GM18498 (cell line): ENCODE measurements at regions not wholly inside any gene's neighbourhood (a gene's known extent, or its start where the extent isn't known, plus 50 kb on each side); places are given as distances from the start of the nearest gene placed in this dataset.
"Not testable (repeated sequence)": the region's sequence is repeated elsewhere in the genome, so short reads cannot be mapped to it uniquely, and the experiment has no call there.

Experiments used
- ATAC-seq: cut with Tn5 transposase; IDR thresholded peaks from one replicate; pipeline ENCODE4 v1.9.1; 2021; ENCODE audit warnings: mild to moderate bottlenecking, moderate library complexity; ENCODE audit not compliant: unreplicated experiment

- ATAC-seq: no peak
These were observed 418.7 kb downstream of the PREX1 start for GRCh38 chr20:48409055-48409615.

- ATAC-seq: no peak
These were observed 420.1 kb downstream of the PREX1 start for GRCh38 chr20:48407710-48408109.

- ATAC-seq: no peak
These were observed 420.9 kb downstream of the PREX1 start for GRCh38 chr20:48406912-48407340.

GRCh38 chr20:48406498-48406897, 421.3 kb downstream of the PREX1 start:
- no peak for ATAC-seq

- no peak for ATAC-seq
These were observed 421.9 kb downstream of the PREX1 start for GRCh38 chr20:48405909-48406308.

- no peak for ATAC-seq
These were observed 423.2 kb downstream of the PREX1 start for GRCh38 chr20:48404598-48404997.

- ATAC-seq: no peak
These were observed 424.5 kb downstream of the PREX1 start for GRCh38 chr20:48403167-48403761.

- no peak for ATAC-seq
These were observed 426.4 kb downstream of the PREX1 start for GRCh38 chr20:48401359-48401758.

- ATAC-seq: no peak
These were observed 427.8 kb downstream of the PREX1 start for GRCh38 chr20:48400009-48400408.

GRCh38 chr20:48398506-48399449, 429.0 kb downstream of the PREX1 start:
- no peak for ATAC-seq

GRCh38 chr20:48396981-48397861, 430.6 kb downstream of the PREX1 start:
- not testable (repeated sequence) for ATAC-seq

- ATAC-seq: no peak
These were observed 431.8 kb downstream of the PREX1 start for GRCh38 chr20:48395816-48396546.

GRCh38 chr20:48394415-48395081, 433.3 kb downstream of the PREX1 start:
- ATAC-seq: no peak

- no peak for ATAC-seq
These were observed 434.0 kb downstream of the PREX1 start for GRCh38 chr20:48393737-48394314.

- ATAC-seq: no peak
These were observed 434.5 kb downstream of the PREX1 start for GRCh38 chr20:48393311-48393685.

- ATAC-seq: no peak
These were observed 435.1 kb downstream of the PREX1 start for GRCh38 chr20:48392407-48393310.

GRCh38 chr20:48390981-48391380, 436.8 kb downstream of the PREX1 start:
- no peak for ATAC-seq

- ATAC-seq: no peak
These were observed 440.1 kb downstream of the PREX1 start for GRCh38 chr20:48387675-48388074.
